ENCODE measurements at regions not wholly inside any gene's neighbourhood (a gene's known extent, or its start where the extent isn't known, plus 50 kb on each side); places are given as distances from the start of the nearest gene placed in this dataset.

GRCh38 chr6:40258531-40258930 lies 324.3 kb upstream of the MOCS1 start:
- DNase-seq (ENCODE audit: low read depth): no peak
- no peak for TF ChIP-seq CTCF (conservative IDR thresholded peaks at IDR 0.05; ENCODE audit: low read depth, low read length)
- no peak overlapping the region for H3K4me3 ChIP-seq (ENCODE audit: low read depth, low read length)

- H3K4me3 ChIP-seq (ENCODE audit: low read depth, low read length): no peak overlapping the region
- no peak for TF ChIP-seq CTCF (conservative IDR thresholded peaks at IDR 0.05; ENCODE audit: low read depth, low read length)
- DNase-seq (ENCODE audit: low read depth): no peak
Measured at GRCh38 chr6:40256831-40257230, 322.6 kb upstream of the MOCS1 start.

GRCh38 chr6:40256224-40256623 lies 322.0 kb upstream of the MOCS1 start:
- TF ChIP-seq CTCF (conservative IDR thresholded peaks at IDR 0.05; ENCODE audit: low read depth, low read length): no peak

GRCh38 chr6:40253420-40253819 lies 319.2 kb upstream of the MOCS1 start:
- no peak overlapping the region for H3K4me3 ChIP-seq (ENCODE audit: low read depth, low read length)
- no peak for TF ChIP-seq CTCF (conservative IDR thresholded peaks at IDR 0.05; ENCODE audit: low read depth, low read length)
- DNase-seq (ENCODE audit: low read depth): no peak

More at GRCh38 chr6:40256224-40256623, 322.0 kb upstream of the MOCS1 start:
- no peak for DNase-seq (ENCODE audit: low read depth)
- H3K4me3 ChIP-seq (ENCODE audit: low read depth, low read length): no peak overlapping the region

GRCh38 chr6:40252531-40253258 lies 318.4 kb upstream of the MOCS1 start:
- DNase-seq (ENCODE audit: low read depth): no peak
- TF ChIP-seq CTCF (conservative IDR thresholded peaks at IDR 0.05; ENCODE audit: low read depth, low read length): no peak
- no peak overlapping the region for H3K4me3 ChIP-seq (ENCODE audit: low read depth, low read length)

- DNase-seq (ENCODE audit: low read depth): no peak
- no peak overlapping the region for H3K4me3 ChIP-seq (ENCODE audit: low read depth, low read length)
Measured at GRCh38 chr6:40251637-40252300, 317.5 kb upstream of the MOCS1 start.

More at GRCh38 chr6:40251637-40252300, 317.5 kb upstream of the MOCS1 start:
- no peak for TF ChIP-seq CTCF (conservative IDR thresholded peaks at IDR 0.05; ENCODE audit: low read depth, low read length)
